Neural cell (in vitro differentiated cells): ENCODE measurements at regions not wholly inside any gene's neighbourhood (a gene's known extent, or its start where the extent isn't known, plus 50 kb on each side); places are given as distances from the start of the nearest gene placed in this dataset.

Experiments used
- H2AFZ ChIP-seq: fragments of 200-600, 300-800 bp; sonication (generic), shearing (Covaris generic); 2 replicates; pipeline ENCODE4 v1.6.0; 2014; ENCODE audit warnings: low read depth, mild to moderate bottlenecking, antibody characterized with exemption, low read length, moderate library complexity
- H3F3A ChIP-seq: fragments of 200-600 bp; shearing (Covaris generic); 2 replicates; pipeline ENCODE4 v1.6.1; 2016; ENCODE audit warnings: mild to moderate bottlenecking, moderate library complexity, mixed read lengths, antibody characterized with exemption, low read length; ENCODE audit not compliant: insufficient read depth, poor library complexity, severe bottlenecking
- H3K27ac ChIP-seq: fragments of 200-600, 300-800 bp; sonication (generic), shearing (Covaris generic); 2 replicates; pipeline ENCODE4 v1.5.1; 2014; ENCODE audit warnings: mild to moderate bottlenecking, low read length, moderate library complexity
- H3K27me3 ChIP-seq: fragments of 300-800, 200-600 bp; sonication (generic), shearing (Covaris generic); 2 replicates; pipeline ENCODE4 v1.6.0; 2014; ENCODE audit warnings: mild to moderate bottlenecking, low read depth, low read length, moderate library complexity; ENCODE audit not compliant: insufficient read depth
- H3K36me3 ChIP-seq: fragments of 300-800, 200-600 bp; sonication (generic), shearing (Covaris generic); 2 replicates; pipeline ENCODE4 v1.5.1; 2014; ENCODE audit warnings: mild to moderate bottlenecking, antibody characterized with exemption, low read length, moderate library complexity; ENCODE audit not compliant: insufficient read depth
- H3K4me2 ChIP-seq: fragments of 300-800, 200-600 bp; sonication (generic), shearing (Covaris generic); 2 replicates; pipeline ENCODE4 v1.6.0; 2014; ENCODE audit warnings: mild to moderate bottlenecking, low read length
- H3K4me3 ChIP-seq: fragments of 300-800, 200-600 bp; sonication (generic), shearing (Covaris generic); 2 replicates; pipeline ENCODE4 v1.5.1; 2014; ENCODE audit warnings: mild to moderate bottlenecking, low read length, moderate library complexity
- H3K79me2 ChIP-seq: fragments of 200-600 bp; shearing (Covaris generic); replicated peaks from 2 replicates; pipeline ENCODE4 v1.6.0; 2014; ENCODE audit warnings: mild to moderate bottlenecking, low read length, moderate library complexity; ENCODE audit not compliant: insufficient read depth
- H3K9ac ChIP-seq: fragments of 300-800, 200-600 bp; sonication (generic), shearing (Covaris generic); 2 replicates; pipeline ENCODE4 v1.6.1; 2016; ENCODE audit warnings: mild to moderate bottlenecking, low read length, mixed read lengths
- H3K9me2 ChIP-seq: fragments of 200-600 bp; shearing (Covaris generic); 2 replicates; pipeline ENCODE4 v1.6.1; 2016; ENCODE audit warnings: mild to moderate bottlenecking, low read length, mixed read lengths; ENCODE audit not compliant: insufficient read depth
- H3K9me3 ChIP-seq: fragments of 200-600, 300-800 bp; sonication (generic), shearing (Covaris generic); 2 replicates; pipeline ENCODE4 v1.6.1; 2016; ENCODE audit warnings: mild to moderate bottlenecking, mixed run types, low read length, moderate library complexity, mixed read lengths
- H4K20me1 ChIP-seq: fragments of 200-600 bp; shearing (Covaris generic); 2 replicates; pipeline ENCODE4 v1.6.1; 2016; ENCODE audit warnings: mild to moderate bottlenecking, mixed run types; ENCODE audit not compliant: insufficient read depth
- CTCF ChIP-seq: fragments of 450-650 bp; IDR thresholded peaks from 2 replicates; pipeline ENCODE4 v1.5.1; 2014; ENCODE audit warnings: antibody characterized with exemption, mild to moderate bottlenecking, moderate library complexity; ENCODE audit not compliant: poor library complexity, severe bottlenecking
- EP300 ChIP-seq: fragments of 450-650 bp; conservative IDR thresholded peaks from 2 replicates; pipeline ENCODE4 v1.6.1; 2014; ENCODE audit warnings: antibody characterized with exemption, mild to moderate bottlenecking, moderate library complexity; ENCODE audit not compliant: poor library complexity, severe bottlenecking
- EZH2 ChIP-seq: fragments of 200-600, 300-800 bp; shearing (Covaris generic), sonication (generic); IDR thresholded peaks from 2 replicates; pipeline ENCODE4 v1.6.1; 2014; ENCODE audit warnings: antibody characterized with exemption, low read length, borderline replicate concordance, mild to moderate bottlenecking; ENCODE audit not compliant: insufficient read depth, poor library complexity, severe bottlenecking
- MXI1 ChIP-seq: fragments of 450-650 bp; conservative IDR thresholded peaks from 2 replicates; pipeline ENCODE4 v1.6.1; 2014; ENCODE audit warnings: antibody characterized with exemption, mild to moderate bottlenecking; ENCODE audit not compliant: poor library complexity, severe bottlenecking
- POLR2AphosphoS5 ChIP-seq: IDR thresholded peaks from 2 replicates; pipeline ENCODE4 v1.6.1; 2012
- RAD21 ChIP-seq: fragments of 450-650 bp; conservative IDR thresholded peaks from 2 replicates; pipeline ENCODE4 v1.6.1; 2014; ENCODE audit warnings: antibody characterized with exemption, mild to moderate bottlenecking, moderate library complexity
- SMC3 ChIP-seq: fragments of 450-650 bp; conservative IDR thresholded peaks from 2 replicates; pipeline ENCODE4 v1.6.1; 2014; ENCODE audit warnings: antibody characterized with exemption, mild to moderate bottlenecking, moderate library complexity; ENCODE audit not compliant: poor library complexity
- TAF1 ChIP-seq: IDR thresholded peaks from 2 replicates; pipeline ENCODE4 v1.6.1; 2012; ENCODE audit warnings: low read depth
- TF ChIP-seq, protein P1 (sequence below): IDR thresholded peaks from 2 replicates; pipeline ENCODE4 v1.6.1; 2012; ENCODE audit warnings: borderline replicate concordance

GRCh38 chr10:126787201-126787600 is 116.7 kb upstream of the C10orf90 start:
- no peaks in the 10 kb centered on the region for H3K9me2 ChIP-seq
- H4K20me1 ChIP-seq: no peaks in the 10 kb centered on the region
- no peaks in the 10 kb centered on the region for H3K79me2 ChIP-seq
- H2AFZ ChIP-seq: no peak overlapping the region
- H3K27me3 ChIP-seq: no peaks in the 10 kb centered on the region
- no peaks in the 10 kb centered on the region for H3K9me3 ChIP-seq
- H3K27ac ChIP-seq: no peak overlapping the region
- no peak overlapping the region for H3K4me2 ChIP-seq
- H3K36me3 ChIP-seq: no peaks in the 10 kb centered on the region
- no peaks in the 10 kb centered on the region for H3F3A ChIP-seq
- TF ChIP-seq POLR2AphosphoS5 (no peak), TAF1 (no peak), MXI1 (no peak), CTCF (no peak), EZH2 (no peak), EP300 (no peak), SMC3 (no peak), RAD21 (no peak)
- TF ChIP-seq, protein P1, sequence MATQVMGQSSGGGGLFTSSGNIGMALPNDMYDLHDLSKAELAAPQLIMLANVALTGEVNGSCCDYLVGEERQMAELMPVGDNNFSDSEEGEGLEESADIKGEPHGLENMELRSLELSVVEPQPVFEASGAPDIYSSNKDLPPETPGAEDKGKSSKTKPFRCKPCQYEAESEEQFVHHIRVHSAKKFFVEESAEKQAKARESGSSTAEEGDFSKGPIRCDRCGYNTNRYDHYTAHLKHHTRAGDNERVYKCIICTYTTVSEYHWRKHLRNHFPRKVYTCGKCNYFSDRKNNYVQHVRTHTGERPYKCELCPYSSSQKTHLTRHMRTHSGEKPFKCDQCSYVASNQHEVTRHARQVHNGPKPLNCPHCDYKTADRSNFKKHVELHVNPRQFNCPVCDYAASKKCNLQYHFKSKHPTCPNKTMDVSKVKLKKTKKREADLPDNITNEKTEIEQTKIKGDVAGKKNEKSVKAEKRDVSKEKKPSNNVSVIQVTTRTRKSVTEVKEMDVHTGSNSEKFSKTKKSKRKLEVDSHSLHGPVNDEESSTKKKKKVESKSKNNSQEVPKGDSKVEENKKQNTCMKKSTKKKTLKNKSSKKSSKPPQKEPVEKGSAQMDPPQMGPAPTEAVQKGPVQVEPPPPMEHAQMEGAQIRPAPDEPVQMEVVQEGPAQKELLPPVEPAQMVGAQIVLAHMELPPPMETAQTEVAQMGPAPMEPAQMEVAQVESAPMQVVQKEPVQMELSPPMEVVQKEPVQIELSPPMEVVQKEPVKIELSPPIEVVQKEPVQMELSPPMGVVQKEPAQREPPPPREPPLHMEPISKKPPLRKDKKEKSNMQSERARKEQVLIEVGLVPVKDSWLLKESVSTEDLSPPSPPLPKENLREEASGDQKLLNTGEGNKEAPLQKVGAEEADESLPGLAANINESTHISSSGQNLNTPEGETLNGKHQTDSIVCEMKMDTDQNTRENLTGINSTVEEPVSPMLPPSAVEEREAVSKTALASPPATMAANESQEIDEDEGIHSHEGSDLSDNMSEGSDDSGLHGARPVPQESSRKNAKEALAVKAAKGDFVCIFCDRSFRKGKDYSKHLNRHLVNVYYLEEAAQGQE: no peak
- H3K4me3 ChIP-seq: no peak overlapping the region
- no peak overlapping the region for H3K9ac ChIP-seq

DNA sequence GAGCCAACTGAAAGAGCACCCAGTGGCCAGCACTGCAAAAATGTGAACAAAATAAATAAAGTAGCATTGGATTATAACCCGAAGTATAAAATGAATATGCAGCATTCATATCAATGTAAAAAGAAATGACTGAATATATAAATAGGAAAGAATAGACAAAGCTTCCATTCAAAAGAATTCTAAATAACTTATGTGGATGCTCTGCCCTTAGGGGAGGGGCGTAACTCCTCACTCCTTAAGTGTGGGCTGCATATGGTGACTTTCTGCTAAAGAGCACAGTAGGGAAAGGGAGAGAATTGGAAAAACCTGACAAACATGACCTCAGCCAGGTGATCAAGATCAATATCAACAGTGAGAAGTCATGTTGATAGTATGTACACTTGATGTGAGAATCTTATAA is 109.9 kb upstream of the DOCK1 start:
- H3K9me2 ChIP-seq: no peaks in the 10 kb centered on the region
- H3K36me3 ChIP-seq: no peaks in the 10 kb centered on the region
- no peak overlapping the region for H3K27ac ChIP-seq
- no peak overlapping the region for H2AFZ ChIP-seq
- no peaks in the 10 kb centered on the region for H3K9me3 ChIP-seq
- no peaks in the 10 kb centered on the region for H3K79me2 ChIP-seq
- no peaks in the 10 kb centered on the region for H4K20me1 ChIP-seq
- no peaks in the 10 kb centered on the region for H3K27me3 ChIP-seq
- no peaks in the 10 kb centered on the region for H3F3A ChIP-seq
- H3K4me2 ChIP-seq: no peak overlapping the region
- no peak overlapping the region for H3K4me3 ChIP-seq
- H3K9ac ChIP-seq: no peak overlapping the region
- TF ChIP-seq POLR2AphosphoS5 (no peak), RAD21 (no peak), EZH2 (no peak), MXI1 (no peak), CTCF (no peak), TAF1 (no peak)
- TF ChIP-seq, protein P1: no peak
